ENCODE measurements at regions not wholly inside any gene's neighbourhood (a gene's known extent, or its start where the extent isn't known, plus 50 kb on each side); places are given as distances from the start of the nearest gene placed in this dataset.

DNA sequence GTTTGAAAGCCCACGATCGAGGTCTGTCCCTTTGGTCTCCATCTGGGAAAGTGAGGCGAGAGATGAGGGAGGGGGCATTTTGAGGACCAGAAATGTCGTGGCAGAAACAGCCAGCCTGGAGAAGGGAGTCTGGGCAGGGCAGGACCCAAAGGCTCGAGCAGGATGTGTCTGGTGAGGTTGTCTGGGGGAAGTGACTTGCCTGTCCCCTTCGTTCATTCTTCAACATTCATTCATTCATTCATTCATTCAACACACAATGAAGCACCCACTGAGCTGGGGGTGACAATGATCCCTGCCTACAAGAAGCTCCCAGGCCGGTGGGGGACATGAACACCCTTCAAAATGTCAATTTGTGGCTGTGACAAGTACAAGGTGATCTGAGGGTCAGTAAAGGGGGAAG lies 80.5 kb downstream of the CEBPB start:
- no peak overlapping the region for H3K4me3 ChIP-seq (ENCODE audit: low read length)
- TF ChIP-seq, protein P1, sequence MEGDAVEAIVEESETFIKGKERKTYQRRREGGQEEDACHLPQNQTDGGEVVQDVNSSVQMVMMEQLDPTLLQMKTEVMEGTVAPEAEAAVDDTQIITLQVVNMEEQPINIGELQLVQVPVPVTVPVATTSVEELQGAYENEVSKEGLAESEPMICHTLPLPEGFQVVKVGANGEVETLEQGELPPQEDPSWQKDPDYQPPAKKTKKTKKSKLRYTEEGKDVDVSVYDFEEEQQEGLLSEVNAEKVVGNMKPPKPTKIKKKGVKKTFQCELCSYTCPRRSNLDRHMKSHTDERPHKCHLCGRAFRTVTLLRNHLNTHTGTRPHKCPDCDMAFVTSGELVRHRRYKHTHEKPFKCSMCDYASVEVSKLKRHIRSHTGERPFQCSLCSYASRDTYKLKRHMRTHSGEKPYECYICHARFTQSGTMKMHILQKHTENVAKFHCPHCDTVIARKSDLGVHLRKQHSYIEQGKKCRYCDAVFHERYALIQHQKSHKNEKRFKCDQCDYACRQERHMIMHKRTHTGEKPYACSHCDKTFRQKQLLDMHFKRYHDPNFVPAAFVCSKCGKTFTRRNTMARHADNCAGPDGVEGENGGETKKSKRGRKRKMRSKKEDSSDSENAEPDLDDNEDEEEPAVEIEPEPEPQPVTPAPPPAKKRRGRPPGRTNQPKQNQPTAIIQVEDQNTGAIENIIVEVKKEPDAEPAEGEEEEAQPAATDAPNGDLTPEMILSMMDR (conservative IDR thresholded peaks at IDR 0.05; ENCODE audit: low read length) = no peak
- DNase-seq (ENCODE audit: low read depth) = no peak

DNA sequence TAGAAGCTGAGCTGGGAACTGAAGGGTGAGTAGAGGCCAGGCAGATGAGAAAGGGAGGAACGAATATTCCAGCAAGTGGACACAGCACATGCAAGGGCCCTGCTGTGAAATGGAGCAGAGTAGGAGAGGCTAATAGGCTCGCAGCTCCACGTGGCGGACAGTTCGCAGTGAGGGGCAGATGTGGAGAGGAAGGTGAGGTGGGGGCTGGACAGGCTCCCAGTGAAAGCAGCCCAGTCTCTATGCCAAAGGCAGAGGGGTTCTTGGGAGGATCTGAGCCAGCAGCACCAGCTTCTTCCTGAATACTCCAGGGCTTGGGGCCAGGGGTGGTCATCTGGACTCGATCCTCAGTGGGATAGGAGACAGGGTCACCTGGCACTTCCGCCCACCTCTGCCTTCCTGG lies 81.0 kb downstream of the CEBPB start:
- TF ChIP-seq, protein P1 (conservative IDR thresholded peaks at IDR 0.05; ENCODE audit: low read length) = no peak
- DNase-seq (ENCODE audit: low read depth) = no peak
- H3K4me3 ChIP-seq (ENCODE audit: low read length) = no peak overlapping the region

DNA sequence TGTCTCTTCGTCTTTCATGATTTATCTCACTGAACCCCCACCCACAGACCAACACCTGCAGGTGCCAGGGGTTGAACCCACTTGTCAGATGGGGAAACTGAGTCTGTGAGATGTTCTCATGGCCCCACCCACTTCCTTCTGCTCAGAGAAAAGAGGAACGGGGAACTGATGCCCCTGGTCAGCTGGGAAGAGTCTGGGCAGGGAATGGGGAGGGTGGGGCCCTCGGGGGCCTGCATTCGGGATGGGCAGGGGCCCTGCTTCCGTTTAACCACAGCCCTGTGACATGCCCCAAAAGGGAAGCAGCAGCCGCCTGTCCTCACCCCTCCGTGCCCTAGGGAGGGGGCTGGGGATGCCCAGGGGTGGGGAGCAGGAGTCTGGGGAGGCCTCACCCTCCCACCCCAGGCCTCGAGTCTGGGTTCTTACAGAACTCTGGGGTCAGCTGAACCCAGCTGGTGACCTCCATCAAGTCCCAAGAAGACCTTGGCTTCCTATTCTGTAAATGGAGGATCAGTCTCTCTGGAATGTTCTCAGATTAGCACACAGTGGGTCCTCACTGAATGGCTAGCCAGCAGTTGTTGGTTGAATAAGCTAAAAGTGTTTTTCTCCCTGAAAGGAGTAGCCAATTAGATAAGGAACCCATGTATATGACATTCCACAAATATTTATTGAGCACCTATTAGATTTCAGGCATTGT lies 81.5 kb downstream of the CEBPB start:
- no peak overlapping the region for H3K4me3 ChIP-seq (ENCODE audit: low read length)
- no peak for DNase-seq (ENCODE audit: low read depth)
- TF ChIP-seq, protein P1 (conservative IDR thresholded peaks at IDR 0.05; ENCODE audit: low read length) = no peak

DNA sequence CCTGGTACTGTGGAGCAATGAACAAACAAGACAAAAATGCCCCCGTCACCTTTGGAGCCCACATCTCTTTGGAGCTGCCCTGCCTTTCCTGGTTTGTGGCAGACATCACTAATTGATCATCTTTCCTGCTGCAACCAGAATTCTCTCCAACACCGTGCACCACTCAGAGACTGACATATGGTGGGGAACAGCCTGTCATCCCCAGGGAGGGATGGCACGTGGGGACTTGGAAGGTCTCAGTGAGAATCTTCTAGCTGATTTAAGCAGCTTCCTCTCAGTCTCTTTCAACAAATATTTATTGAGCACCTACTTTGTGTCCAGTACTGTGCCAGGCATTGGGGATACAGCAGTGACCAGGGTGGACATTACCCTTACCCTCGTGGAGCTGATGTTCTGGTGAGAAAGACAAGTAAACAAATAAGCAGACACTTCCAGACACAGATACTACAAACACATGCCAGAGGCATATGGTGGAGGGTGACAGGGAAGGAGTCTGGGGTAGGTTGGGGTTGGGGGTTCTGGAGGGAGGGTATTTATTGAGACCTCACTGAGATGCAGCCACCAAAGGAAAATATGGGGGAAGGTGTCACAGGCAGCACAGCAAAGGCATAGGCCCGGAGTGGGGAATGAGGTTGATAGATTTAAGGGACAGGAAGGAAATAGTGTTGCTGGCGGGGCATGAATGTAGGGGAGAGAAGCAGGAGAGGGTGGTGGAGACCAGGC lies 82.3 kb downstream of the CEBPB start:
- DNase-seq (ENCODE audit: low read depth) = no peak
- TF ChIP-seq, protein P1 (conservative IDR thresholded peaks at IDR 0.05; ENCODE audit: low read length) = no peak

DNA sequence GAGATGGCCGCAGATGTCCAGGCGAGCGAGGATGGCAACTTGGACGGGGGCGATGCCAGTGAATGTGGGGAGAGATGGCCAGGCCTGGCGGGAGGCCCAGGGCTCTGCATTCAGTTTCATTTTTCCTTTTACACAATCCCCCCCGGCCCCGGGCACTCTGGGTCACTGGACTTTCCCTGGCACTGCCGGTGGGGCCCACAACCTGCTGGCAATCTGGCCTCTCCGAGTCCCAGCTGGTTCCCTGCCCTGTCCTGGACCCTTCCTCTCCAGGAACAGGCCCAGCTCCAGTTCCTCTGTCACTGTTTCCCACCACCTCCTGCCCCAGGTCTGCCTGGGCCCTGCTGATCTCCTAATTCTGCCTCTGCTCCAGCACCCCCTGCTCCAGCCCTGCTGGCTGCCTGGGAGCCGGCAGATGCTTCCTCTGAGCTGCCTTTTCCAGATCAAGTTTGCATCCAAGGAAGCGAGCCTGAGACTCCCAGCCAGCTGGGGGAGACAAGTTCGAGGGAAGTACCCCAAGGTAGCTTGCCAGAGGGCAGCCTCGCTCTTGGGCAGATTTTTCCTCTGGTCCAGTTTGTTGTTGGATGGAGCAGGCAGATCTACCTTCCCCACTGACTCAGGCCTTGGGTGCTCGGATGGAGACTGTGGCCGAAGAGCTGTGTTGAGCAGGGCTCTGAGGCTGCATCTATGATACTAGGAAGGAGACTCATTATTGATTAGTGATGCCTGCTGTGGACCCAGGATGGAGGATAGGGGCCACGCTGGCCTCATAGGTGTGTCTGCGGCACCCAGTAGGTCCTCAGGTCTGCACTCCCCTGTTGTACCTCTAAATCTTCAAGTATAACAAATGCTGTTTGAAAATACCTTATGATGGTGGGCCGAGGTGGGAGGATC lies 83.2 kb downstream of the CEBPB start:
- DNase-seq (ENCODE audit: low read depth) = no peak
- TF ChIP-seq, protein P1 (conservative IDR thresholded peaks at IDR 0.05; ENCODE audit: low read length) = peak; percentile 17; the same call in 1 of the 2 replicates
- no peak overlapping the region for H3K4me3 ChIP-seq (ENCODE audit: low read length)

More for the DNA sequence above, 82.3 kb downstream of the CEBPB start:
- H3K4me3 ChIP-seq (ENCODE audit: low read length) = no peak overlapping the region

DNA sequence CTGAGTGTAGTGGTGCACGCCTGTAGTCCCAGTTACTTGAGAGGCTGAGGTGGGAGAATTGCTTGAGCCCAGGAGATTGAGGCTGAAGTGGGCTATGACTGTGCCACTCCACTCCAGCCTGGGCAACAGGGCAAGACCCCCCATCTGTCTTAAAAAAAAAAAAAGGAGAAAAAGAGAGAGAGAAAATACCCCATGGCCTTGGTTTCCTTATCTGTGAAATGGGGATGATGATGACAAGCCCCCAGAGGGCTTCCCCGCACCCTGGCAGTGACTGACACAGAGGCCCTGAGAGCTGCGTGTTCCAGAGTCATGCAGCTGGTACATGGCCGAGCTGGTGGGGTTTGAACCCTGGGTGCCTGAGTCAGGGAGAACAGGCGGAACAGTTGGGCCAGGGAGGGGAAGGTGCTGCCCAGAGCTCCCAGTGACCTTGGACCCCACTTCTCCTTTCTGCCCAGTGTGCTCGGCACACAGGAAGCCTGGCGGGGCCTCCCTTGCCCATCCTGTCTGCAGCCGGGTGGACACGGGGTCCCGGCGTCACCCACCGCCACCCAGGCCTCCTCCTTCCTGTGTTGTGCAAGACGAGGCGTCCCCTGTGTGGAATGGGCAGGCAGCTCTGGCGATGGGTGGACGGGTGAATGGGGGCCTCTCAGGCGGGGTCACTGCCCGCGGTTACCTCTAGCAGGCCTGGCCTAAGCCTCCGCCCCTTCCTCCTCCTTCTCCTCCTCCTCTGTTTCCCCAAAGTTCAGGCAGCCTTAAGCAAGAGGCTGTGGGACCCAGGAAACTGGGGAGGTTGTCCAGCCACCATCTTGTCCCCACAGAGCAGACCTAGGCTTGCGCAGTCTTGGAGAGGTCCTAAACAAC lies 84.2 kb downstream of the CEBPB start:
- TF ChIP-seq, protein P1 (conservative IDR thresholded peaks at IDR 0.05; ENCODE audit: low read length) = no peak
- DNase-seq (ENCODE audit: low read depth) = no peak
- H3K4me3 ChIP-seq (ENCODE audit: low read length) = no peak overlapping the region

Measured in AG10803 (cell line).